ENCODE measurements at regions not wholly inside any gene's neighbourhood (a gene's known extent, or its start where the extent isn't known, plus 50 kb on each side); places are given as distances from the start of the nearest gene placed in this dataset.

DNA sequence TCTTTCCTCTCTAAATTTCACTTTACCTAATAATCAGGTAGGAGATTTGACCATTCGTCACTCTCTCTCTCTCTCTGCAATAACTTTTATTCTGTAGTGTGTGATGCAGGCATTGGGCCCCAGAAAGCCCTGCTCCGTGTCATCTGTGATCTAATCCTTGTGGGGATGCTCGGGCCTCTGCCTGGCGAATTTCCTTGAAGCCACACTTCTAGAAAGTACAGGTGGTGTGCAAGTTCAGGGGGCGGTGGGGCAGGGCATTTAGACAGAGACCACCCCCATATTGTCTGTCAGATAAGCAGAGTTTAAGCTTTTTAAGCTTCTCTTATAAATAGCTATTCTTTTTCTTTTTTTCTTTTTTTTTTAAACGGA, 53.4 kb upstream of the GPR12 start:
- H3K4me3 ChIP-seq (ENCODE audit: control insufficient read depth, low read depth, low read length) = no peak overlapping the region
- TF ChIP-seq, protein P1, sequence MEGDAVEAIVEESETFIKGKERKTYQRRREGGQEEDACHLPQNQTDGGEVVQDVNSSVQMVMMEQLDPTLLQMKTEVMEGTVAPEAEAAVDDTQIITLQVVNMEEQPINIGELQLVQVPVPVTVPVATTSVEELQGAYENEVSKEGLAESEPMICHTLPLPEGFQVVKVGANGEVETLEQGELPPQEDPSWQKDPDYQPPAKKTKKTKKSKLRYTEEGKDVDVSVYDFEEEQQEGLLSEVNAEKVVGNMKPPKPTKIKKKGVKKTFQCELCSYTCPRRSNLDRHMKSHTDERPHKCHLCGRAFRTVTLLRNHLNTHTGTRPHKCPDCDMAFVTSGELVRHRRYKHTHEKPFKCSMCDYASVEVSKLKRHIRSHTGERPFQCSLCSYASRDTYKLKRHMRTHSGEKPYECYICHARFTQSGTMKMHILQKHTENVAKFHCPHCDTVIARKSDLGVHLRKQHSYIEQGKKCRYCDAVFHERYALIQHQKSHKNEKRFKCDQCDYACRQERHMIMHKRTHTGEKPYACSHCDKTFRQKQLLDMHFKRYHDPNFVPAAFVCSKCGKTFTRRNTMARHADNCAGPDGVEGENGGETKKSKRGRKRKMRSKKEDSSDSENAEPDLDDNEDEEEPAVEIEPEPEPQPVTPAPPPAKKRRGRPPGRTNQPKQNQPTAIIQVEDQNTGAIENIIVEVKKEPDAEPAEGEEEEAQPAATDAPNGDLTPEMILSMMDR (conservative IDR thresholded peaks at IDR 0.05; ENCODE audit: control insufficient read depth, insufficient read depth, low read depth, low read length) = no peak
- no peak for DNase-seq (ENCODE audit: low read depth)

DNA sequence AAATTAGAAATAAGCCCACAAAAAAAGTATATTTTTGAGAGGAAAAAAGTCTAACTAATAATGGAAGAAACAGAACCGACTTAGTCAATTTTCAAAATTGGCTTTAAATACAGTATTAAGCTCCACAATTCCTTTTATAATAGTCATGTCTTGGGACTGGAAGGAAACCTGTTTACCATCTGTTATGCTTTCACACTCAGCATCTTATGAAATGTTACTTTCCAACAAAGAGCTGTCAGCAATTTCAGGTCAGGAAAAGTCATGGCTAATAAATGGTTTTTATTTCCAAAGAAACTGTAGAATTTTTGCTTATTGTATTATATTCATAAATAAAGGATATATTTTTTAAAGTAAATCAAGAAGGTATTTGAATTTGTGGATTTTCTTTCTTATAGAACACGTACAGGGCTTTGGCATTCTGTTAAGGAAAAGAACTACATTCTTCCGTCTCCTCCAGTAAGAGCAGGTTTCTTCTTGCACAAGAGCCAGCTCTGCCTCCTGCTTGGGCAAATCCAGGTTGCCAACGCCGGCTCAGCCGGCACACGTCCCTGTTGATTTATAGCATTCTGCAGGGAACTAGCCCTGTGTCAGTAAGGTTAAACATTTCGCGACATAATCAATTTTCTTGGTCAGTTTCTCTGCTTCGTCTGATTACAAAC, 52.9 kb upstream of the GPR12 start:
- no peak for DNase-seq (ENCODE audit: low read depth)
- TF ChIP-seq, protein P1 (conservative IDR thresholded peaks at IDR 0.05; ENCODE audit: control insufficient read depth, insufficient read depth, low read depth, low read length) = no peak
- no peak overlapping the region for H3K4me3 ChIP-seq (ENCODE audit: control insufficient read depth, low read depth, low read length)

DNA sequence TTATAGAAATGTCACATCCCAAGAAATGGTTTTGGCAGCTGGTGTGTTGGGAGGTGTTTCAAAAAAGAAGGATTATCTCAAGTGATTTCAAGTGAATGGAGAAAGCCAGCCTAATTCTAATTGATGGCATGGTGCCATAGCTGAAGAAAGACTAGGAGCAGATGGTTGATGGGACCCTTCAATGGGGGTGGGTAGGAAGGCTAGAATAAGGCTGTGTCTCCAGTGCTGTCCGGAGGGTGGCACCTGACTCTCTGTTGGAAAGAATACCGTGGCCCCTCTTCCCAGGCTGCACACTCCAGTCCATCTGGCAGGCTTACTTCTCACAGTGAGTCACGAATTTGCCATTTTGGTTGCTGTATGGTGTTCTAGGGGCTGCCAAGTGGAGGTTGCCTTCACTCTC, 51.0 kb upstream of the GPR12 start:
- no peak overlapping the region for H3K4me3 ChIP-seq (ENCODE audit: control insufficient read depth, low read depth, low read length)
- TF ChIP-seq, protein P1 (conservative IDR thresholded peaks at IDR 0.05; ENCODE audit: control insufficient read depth, insufficient read depth, low read depth, low read length) = no peak
- DNase-seq (ENCODE audit: low read depth) = no peak
